ENCODE measurements at regions not wholly inside any gene's neighbourhood (a gene's known extent, or its start where the extent isn't known, plus 50 kb on each side); places are given as distances from the start of the nearest gene placed in this dataset.

DNA sequence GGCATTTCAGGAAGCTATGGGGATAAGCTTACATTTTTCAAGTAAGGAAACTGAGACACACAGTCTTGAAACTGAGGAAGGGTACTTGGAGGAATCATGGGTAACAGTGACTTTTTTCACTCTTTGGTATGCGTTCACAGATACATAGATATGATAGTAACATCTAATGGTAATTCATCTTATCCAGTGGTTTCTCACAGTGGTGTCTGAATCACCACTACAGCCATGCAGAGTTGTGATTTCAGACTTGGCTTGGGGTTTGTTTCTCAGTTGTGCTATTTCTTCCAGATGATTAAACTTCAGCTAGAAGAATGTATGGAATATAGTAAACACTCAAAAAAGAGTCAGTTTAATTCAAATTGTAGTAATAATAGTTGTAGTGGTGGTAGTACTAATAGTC lies 239.1 kb upstream of the NUDT12 start:
- TF ChIP-seq POLR2A (IDR thresholded peaks at IDR 0.05) = no peak
- TF ChIP-seq, protein P1, sequence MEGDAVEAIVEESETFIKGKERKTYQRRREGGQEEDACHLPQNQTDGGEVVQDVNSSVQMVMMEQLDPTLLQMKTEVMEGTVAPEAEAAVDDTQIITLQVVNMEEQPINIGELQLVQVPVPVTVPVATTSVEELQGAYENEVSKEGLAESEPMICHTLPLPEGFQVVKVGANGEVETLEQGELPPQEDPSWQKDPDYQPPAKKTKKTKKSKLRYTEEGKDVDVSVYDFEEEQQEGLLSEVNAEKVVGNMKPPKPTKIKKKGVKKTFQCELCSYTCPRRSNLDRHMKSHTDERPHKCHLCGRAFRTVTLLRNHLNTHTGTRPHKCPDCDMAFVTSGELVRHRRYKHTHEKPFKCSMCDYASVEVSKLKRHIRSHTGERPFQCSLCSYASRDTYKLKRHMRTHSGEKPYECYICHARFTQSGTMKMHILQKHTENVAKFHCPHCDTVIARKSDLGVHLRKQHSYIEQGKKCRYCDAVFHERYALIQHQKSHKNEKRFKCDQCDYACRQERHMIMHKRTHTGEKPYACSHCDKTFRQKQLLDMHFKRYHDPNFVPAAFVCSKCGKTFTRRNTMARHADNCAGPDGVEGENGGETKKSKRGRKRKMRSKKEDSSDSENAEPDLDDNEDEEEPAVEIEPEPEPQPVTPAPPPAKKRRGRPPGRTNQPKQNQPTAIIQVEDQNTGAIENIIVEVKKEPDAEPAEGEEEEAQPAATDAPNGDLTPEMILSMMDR (IDR thresholded peaks at IDR 0.05) = no peak
- no peaks in the 10 kb centered on the region for H3K27me3 ChIP-seq
- DNase-seq (no peak), ATAC-seq (no peak)
- 43% methylated on average over 1 of the region's 1 CpG for WGBS (ENCODE audit: insufficient coverage, low coverage, low lambda C conversion rate, missing lambda C conversion rate)
- no peaks in the 10 kb centered on the region for H3K9me3 ChIP-seq
- H3K4me1 ChIP-seq = no peaks in the 10 kb centered on the region
- no peak overlapping the region for H3K4me3 ChIP-seq
- no peaks in the 10 kb centered on the region for H3K36me3 ChIP-seq
- no peak overlapping the region for H3K27ac ChIP-seq
- intact Hi-C loops (cut with DNase I) = no loop called here

DNA sequence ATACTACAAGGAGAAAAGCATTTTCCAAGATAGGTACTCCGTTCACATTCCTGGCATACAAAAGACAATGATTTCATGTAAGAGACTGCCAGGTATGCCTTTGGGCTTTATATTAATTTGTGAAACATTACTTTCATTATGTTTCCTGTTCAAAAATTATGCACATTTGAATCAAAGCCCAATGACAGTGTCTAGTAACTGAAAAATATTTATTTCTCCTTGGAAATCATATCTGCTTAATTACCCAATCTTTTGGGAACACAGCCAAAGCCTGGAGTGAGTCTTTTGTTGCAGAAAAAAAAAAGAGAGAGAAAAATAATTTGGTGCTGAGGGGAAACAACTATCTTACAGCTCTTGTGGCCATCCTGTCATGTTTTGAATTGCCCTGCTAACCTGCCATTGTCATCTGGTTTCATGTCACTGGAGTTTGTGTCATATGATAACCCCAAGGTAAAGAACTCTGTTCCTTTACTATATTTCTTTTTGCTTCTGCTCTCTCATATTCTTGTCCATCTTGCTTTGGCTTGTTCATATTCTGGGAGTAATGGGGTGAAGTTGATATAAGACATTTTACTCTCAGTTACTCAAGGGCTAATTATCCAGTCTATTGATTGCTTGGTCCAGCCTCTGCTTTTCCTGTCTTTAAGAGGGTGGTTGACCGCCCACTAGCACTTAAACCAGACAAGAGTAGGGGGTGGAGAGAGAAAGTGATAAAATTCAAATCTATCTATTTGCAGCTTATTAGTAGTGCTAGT lies 238.3 kb upstream of the NUDT12 start:
- ATAC-seq (no peak), DNase-seq (no peak)
- Histone ChIP-seq H3K4me1 (no peaks in the 10 kb centered on the region), H3K36me3 (no peaks in the 10 kb centered on the region), H3K4me3 (no peak overlapping the region), H3K9me3 (no peaks in the 10 kb centered on the region), H3K27ac (no peak overlapping the region), H3K27me3 (no peaks in the 10 kb centered on the region)
- 55% methylated on average over 2 of the region's 2 CpGs for WGBS (ENCODE audit: insufficient coverage, low coverage, low lambda C conversion rate, missing lambda C conversion rate)
- intact Hi-C loops (cut with DNase I) = no loop called here
- TF ChIP-seq, protein P1 (IDR thresholded peaks at IDR 0.05) = no peak
- no peak for TF ChIP-seq POLR2A (IDR thresholded peaks at IDR 0.05)

GRCh38 chr5:103793595-103794182 lies 231.1 kb upstream of the NUDT12 start:
- DNase-seq = no peak
- Histone ChIP-seq H3K36me3 (no peaks in the 10 kb centered on the region), H3K4me3 (no peak overlapping the region), H3K4me1 (no peaks in the 10 kb centered on the region), H3K27me3 (no peaks in the 10 kb centered on the region), H3K27ac (no peak overlapping the region), H3K9me3 (no peaks in the 10 kb centered on the region)
- ATAC-seq = no peak
- intact Hi-C loops (cut with DNase I) = no loop called here
- TF ChIP-seq, protein P1 (IDR thresholded peaks at IDR 0.05) = no peak
- TF ChIP-seq POLR2A (IDR thresholded peaks at IDR 0.05) = no peak

GRCh38 chr5:103785569-103785968 lies 223.0 kb upstream of the NUDT12 start:
- no peak overlapping the region for H3K27ac ChIP-seq
- H3K36me3 ChIP-seq = no peaks in the 10 kb centered on the region
- no peaks in the 10 kb centered on the region for H3K4me1 ChIP-seq
- no peak overlapping the region for H3K4me3 ChIP-seq
- DNase-seq = no peak
- no peak for ATAC-seq
- intact Hi-C loops (cut with DNase I) = no loop called here
- no peaks in the 10 kb centered on the region for H3K27me3 ChIP-seq
- TF ChIP-seq POLR2A (IDR thresholded peaks at IDR 0.05) = no peak
- TF ChIP-seq, protein P1 (IDR thresholded peaks at IDR 0.05) = no peak
- 78% methylated on average over 2 of the region's 2 CpGs for WGBS (ENCODE audit: insufficient coverage, low coverage, low lambda C conversion rate, missing lambda C conversion rate)
- no peaks in the 10 kb centered on the region for H3K9me3 ChIP-seq

Data from right lobe of liver (tissue), 6 donors.